ENCODE measurements at regions not wholly inside any gene's neighbourhood (a gene's known extent, or its start where the extent isn't known, plus 50 kb on each side); places are given as distances from the start of the nearest gene placed in this dataset.

DNA sequence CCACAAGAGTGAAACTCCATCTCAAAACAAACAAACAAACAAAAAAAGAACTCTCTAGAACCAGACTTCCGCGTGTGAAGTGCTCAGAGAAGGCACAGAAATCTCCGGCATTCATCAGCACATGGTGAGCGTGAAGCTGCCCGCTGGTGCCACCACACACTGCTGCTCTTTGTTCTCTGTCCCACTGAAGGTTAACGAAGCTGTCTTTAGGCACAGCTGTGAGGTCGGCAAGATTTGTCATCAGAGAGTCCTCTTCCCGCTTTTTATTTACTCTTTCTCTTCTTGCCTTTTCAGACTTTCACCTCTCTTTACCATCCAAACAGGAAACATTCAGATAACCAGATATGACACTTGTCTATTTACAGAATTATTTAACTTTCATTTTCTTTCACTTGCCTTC, 115.2 kb upstream of the ARGLU1 start:
- Histone ChIP-seq H3K4me2 (ENCODE audit: low read length) (no peak overlapping the region), H3K9ac (ENCODE audit: low read length) (no peak overlapping the region), H3K4me1 (ENCODE audit: insufficient read depth, low read length) (no peaks in the 10 kb centered on the region), H3K9me3 (ENCODE audit: insufficient read depth, low read depth, low read length) (no peaks in the 10 kb centered on the region), H4K20me1 (ENCODE audit: insufficient read depth, low read length) (no peaks in the 10 kb centered on the region), H3K36me3 (ENCODE audit: insufficient read depth, low read length) (no peaks in the 10 kb centered on the region), H3K27me3 (ENCODE audit: insufficient read depth, low read length) (no peaks in the 10 kb centered on the region), H3K79me2 (ENCODE audit: insufficient read depth, low read length) (no peaks in the 10 kb centered on the region), H3K4me3 (ENCODE audit: insufficient read depth, low read depth, low read length) (no peak overlapping the region), H3K27ac (ENCODE audit: low read depth, low read length) (no peak overlapping the region), H2AFZ (ENCODE audit: low read depth, low read length) (no peak overlapping the region)
- H3K4me3 Mint-ChIP-seq (ENCODE audit: unreplicated experiment) = no peak overlapping the region
- no peaks in the 10 kb centered on the region for H3K27me3 Mint-ChIP-seq (ENCODE audit: low read depth, unreplicated experiment)
- H3K36me3 Mint-ChIP-seq (ENCODE audit: low read depth, unreplicated experiment) = no peaks in the 10 kb centered on the region
- TF ChIP-seq, protein P1, sequence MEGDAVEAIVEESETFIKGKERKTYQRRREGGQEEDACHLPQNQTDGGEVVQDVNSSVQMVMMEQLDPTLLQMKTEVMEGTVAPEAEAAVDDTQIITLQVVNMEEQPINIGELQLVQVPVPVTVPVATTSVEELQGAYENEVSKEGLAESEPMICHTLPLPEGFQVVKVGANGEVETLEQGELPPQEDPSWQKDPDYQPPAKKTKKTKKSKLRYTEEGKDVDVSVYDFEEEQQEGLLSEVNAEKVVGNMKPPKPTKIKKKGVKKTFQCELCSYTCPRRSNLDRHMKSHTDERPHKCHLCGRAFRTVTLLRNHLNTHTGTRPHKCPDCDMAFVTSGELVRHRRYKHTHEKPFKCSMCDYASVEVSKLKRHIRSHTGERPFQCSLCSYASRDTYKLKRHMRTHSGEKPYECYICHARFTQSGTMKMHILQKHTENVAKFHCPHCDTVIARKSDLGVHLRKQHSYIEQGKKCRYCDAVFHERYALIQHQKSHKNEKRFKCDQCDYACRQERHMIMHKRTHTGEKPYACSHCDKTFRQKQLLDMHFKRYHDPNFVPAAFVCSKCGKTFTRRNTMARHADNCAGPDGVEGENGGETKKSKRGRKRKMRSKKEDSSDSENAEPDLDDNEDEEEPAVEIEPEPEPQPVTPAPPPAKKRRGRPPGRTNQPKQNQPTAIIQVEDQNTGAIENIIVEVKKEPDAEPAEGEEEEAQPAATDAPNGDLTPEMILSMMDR (IDR thresholded peaks at IDR 0.05; ENCODE audit: insufficient read depth, low read depth, low read length) = no peak
- no peak for TF ChIP-seq EZH2 (IDR thresholded peaks at IDR 0.05; ENCODE audit: insufficient read depth, low read length)
- no peaks in the 10 kb centered on the region for H3K9me3 Mint-ChIP-seq (ENCODE audit: unreplicated experiment)
- peaks cover 9% of the 10 kb centered on the region for H3K4me1 Mint-ChIP-seq (ENCODE audit: low read depth, unreplicated experiment)
- DNase-seq (ENCODE audit: low read depth) = no peak
- no peak for FAIRE-seq
- H3K27ac Mint-ChIP-seq (ENCODE audit: unreplicated experiment) = no peak overlapping the region

GRCh38 chr13:106681997-106682396, 114.1 kb upstream of the ARGLU1 start:
- no peaks in the 10 kb centered on the region for H3K4me1 ChIP-seq (ENCODE audit: insufficient read depth, low read length)
- no peaks in the 10 kb centered on the region for H3K27me3 Mint-ChIP-seq (ENCODE audit: low read depth, unreplicated experiment)
- DNase-seq (ENCODE audit: low read depth) (no peak), FAIRE-seq (no peak)
- H3K9ac ChIP-seq (ENCODE audit: low read length) = no peak overlapping the region
- no peak overlapping the region for H3K4me3 ChIP-seq (ENCODE audit: insufficient read depth, low read depth, low read length)
- no peak overlapping the region for H2AFZ ChIP-seq (ENCODE audit: low read depth, low read length)
- H3K9me3 ChIP-seq (ENCODE audit: insufficient read depth, low read depth, low read length) = no peaks in the 10 kb centered on the region
- H4K20me1 ChIP-seq (ENCODE audit: insufficient read depth, low read length) = no peaks in the 10 kb centered on the region
- H3K4me3 Mint-ChIP-seq (ENCODE audit: unreplicated experiment) = no peak overlapping the region
- no peaks in the 10 kb centered on the region for H3K27me3 ChIP-seq (ENCODE audit: insufficient read depth, low read length)
- H3K27ac ChIP-seq (ENCODE audit: low read depth, low read length) = no peak overlapping the region
- no peaks in the 10 kb centered on the region for H3K9me3 Mint-ChIP-seq (ENCODE audit: unreplicated experiment)
- H3K79me2 ChIP-seq (ENCODE audit: insufficient read depth, low read length) = no peaks in the 10 kb centered on the region
- H3K36me3 ChIP-seq (ENCODE audit: insufficient read depth, low read length) = no peaks in the 10 kb centered on the region
- no peak overlapping the region for H3K4me2 ChIP-seq (ENCODE audit: low read length)
- TF ChIP-seq EZH2 (IDR thresholded peaks at IDR 0.05; ENCODE audit: insufficient read depth, low read length) = no peak
- TF ChIP-seq, protein P1 (IDR thresholded peaks at IDR 0.05; ENCODE audit: insufficient read depth, low read depth, low read length) = no peak
- H3K4me1 Mint-ChIP-seq (ENCODE audit: low read depth, unreplicated experiment) = peaks cover 9% of the 10 kb centered on the region
- no peak overlapping the region for H3K27ac Mint-ChIP-seq (ENCODE audit: unreplicated experiment)
- H3K36me3 Mint-ChIP-seq (ENCODE audit: low read depth, unreplicated experiment) = no peaks in the 10 kb centered on the region

GRCh38 chr13:106681536-106681935, 113.6 kb upstream of the ARGLU1 start:
- no peaks in the 10 kb centered on the region for H3K9me3 ChIP-seq (ENCODE audit: insufficient read depth, low read depth, low read length)
- no peaks in the 10 kb centered on the region for H3K79me2 ChIP-seq (ENCODE audit: insufficient read depth, low read length)
- H3K4me3 Mint-ChIP-seq (ENCODE audit: unreplicated experiment) = no peak overlapping the region
- H3K4me1 Mint-ChIP-seq (ENCODE audit: low read depth, unreplicated experiment) = peaks cover 9% of the 10 kb centered on the region
- H3K27ac ChIP-seq (ENCODE audit: low read depth, low read length) = no peak overlapping the region
- no peak overlapping the region for H3K4me3 ChIP-seq (ENCODE audit: insufficient read depth, low read depth, low read length)
- H3K36me3 ChIP-seq (ENCODE audit: insufficient read depth, low read length) = no peaks in the 10 kb centered on the region
- H3K36me3 Mint-ChIP-seq (ENCODE audit: low read depth, unreplicated experiment) = no peaks in the 10 kb centered on the region
- H3K4me2 ChIP-seq (ENCODE audit: low read length) = no peak overlapping the region
- no peak overlapping the region for H3K9ac ChIP-seq (ENCODE audit: low read length)
- FAIRE-seq (no peak), DNase-seq (ENCODE audit: low read depth) (no peak)
- H2AFZ ChIP-seq (ENCODE audit: low read depth, low read length) = no peak overlapping the region
- no peak overlapping the region for H3K27ac Mint-ChIP-seq (ENCODE audit: unreplicated experiment)
- no peaks in the 10 kb centered on the region for H3K27me3 Mint-ChIP-seq (ENCODE audit: low read depth, unreplicated experiment)
- no peaks in the 10 kb centered on the region for H4K20me1 ChIP-seq (ENCODE audit: insufficient read depth, low read length)
- no peak for TF ChIP-seq EZH2 (IDR thresholded peaks at IDR 0.05; ENCODE audit: insufficient read depth, low read length)
- TF ChIP-seq, protein P1 (IDR thresholded peaks at IDR 0.05; ENCODE audit: insufficient read depth, low read depth, low read length) = no peak
- H3K9me3 Mint-ChIP-seq (ENCODE audit: unreplicated experiment) = no peaks in the 10 kb centered on the region
- H3K4me1 ChIP-seq (ENCODE audit: insufficient read depth, low read length) = no peaks in the 10 kb centered on the region
- no peaks in the 10 kb centered on the region for H3K27me3 ChIP-seq (ENCODE audit: insufficient read depth, low read length)

All from astrocyte (in vitro differentiated cells and primary cell).